ENCODE measurements at regions not wholly inside any gene's neighbourhood (a gene's known extent, or its start where the extent isn't known, plus 50 kb on each side); places are given as distances from the start of the nearest gene placed in this dataset.
A peak's percentile ranks its signal among the peaks of the same experiment; 100 is the strongest.

DNA sequence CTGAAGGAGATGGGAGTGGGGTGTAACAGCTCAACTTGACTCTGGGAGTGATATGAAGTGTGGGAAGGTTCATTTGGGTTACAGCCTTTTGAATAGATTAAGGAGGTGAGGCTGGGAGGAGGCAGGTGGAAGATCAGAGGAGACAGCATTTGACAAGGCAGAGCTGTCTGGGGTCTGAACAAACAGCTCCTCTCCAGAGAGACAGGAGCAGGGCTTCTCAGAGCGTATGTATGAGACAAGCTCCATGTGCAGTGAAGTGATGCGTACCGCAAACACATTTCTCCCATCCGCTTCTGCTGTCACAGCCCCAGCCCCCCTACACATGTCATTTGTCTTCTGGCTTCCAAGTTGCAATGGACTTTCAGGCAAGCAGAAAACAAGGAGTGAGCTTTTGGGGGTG lies 137.1 kb upstream of the E2F8 start:
- no peak for FAIRE-seq
- H3K36me3 ChIP-seq (ENCODE audit: control insufficient read depth, insufficient read depth, low read length), result no peaks in the 10 kb centered on the region

DNA sequence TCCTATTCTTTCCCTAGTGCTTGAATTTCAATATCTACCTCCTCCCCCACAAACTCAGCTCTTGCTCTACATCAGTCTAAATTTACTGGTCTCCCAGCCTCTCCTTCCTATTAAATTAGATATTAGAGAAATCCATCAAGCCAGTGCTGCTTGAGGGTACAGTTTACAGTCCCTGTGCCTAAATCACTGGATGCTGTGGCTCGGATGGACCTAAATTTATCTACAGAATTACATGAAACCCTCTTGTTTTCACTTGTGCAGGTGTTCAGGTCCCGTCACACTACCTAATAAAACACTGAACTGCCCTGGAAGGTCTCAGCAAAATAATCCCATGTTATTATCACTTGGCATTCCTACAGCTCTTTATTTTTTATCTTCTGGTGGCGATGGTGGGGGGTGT lies 134.7 kb upstream of the E2F8 start:
- FAIRE-seq (no peak), DNase-seq (ENCODE audit: low read depth) (no peak)
- no peaks in the 10 kb centered on the region for H3K36me3 ChIP-seq (ENCODE audit: control insufficient read depth, insufficient read depth, low read length)
- TF ChIP-seq, protein P1, sequence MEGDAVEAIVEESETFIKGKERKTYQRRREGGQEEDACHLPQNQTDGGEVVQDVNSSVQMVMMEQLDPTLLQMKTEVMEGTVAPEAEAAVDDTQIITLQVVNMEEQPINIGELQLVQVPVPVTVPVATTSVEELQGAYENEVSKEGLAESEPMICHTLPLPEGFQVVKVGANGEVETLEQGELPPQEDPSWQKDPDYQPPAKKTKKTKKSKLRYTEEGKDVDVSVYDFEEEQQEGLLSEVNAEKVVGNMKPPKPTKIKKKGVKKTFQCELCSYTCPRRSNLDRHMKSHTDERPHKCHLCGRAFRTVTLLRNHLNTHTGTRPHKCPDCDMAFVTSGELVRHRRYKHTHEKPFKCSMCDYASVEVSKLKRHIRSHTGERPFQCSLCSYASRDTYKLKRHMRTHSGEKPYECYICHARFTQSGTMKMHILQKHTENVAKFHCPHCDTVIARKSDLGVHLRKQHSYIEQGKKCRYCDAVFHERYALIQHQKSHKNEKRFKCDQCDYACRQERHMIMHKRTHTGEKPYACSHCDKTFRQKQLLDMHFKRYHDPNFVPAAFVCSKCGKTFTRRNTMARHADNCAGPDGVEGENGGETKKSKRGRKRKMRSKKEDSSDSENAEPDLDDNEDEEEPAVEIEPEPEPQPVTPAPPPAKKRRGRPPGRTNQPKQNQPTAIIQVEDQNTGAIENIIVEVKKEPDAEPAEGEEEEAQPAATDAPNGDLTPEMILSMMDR (IDR thresholded peaks at IDR 0.05; ENCODE audit: insufficient read depth, low read length, severe bottlenecking), result no peak
- no peak overlapping the region for H3K4me3 ChIP-seq (ENCODE audit: low read depth, low read length)
- H3K27me3 ChIP-seq (ENCODE audit: control insufficient read depth, insufficient read depth, low read length), result no peaks in the 10 kb centered on the region

More for the DNA sequence above, 137.1 kb upstream of the E2F8 start:
- Histone ChIP-seq H3K27me3 (ENCODE audit: control insufficient read depth, insufficient read depth, low read length) (no peaks in the 10 kb centered on the region), H3K4me3 (ENCODE audit: low read depth, low read length) (no peak overlapping the region)
- TF ChIP-seq, protein P1 (IDR thresholded peaks at IDR 0.05; ENCODE audit: insufficient read depth, low read length, severe bottlenecking), result no peak
- no peak for DNase-seq (ENCODE audit: low read depth)

DNA sequence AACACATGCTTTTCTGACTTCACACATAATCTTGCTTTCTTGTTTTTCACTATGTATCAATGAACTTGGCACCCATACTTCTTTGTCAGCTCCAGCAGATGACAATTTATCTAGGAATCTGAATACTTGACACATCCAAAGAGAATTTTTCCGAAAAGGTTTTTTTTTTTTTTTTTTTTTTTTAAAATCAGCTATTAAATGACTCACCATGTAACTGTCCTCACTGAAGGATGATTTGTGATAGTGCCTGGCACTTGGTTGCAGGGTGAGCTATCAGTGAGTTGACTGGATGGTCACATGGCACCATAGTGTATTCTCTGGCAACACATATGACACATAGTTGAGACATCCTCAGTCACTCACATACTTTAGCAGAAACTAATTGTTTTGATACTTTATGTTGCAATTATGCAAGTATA lies 133.4 kb upstream of the E2F8 start:
- Histone ChIP-seq H3K27me3 (ENCODE audit: control insufficient read depth, insufficient read depth, low read length) (no peaks in the 10 kb centered on the region), H3K4me3 (ENCODE audit: low read depth, low read length) (no peak overlapping the region), H3K36me3 (ENCODE audit: control insufficient read depth, insufficient read depth, low read length) (no peaks in the 10 kb centered on the region)
- TF ChIP-seq, protein P1 (IDR thresholded peaks at IDR 0.05; ENCODE audit: insufficient read depth, low read length, severe bottlenecking), result no peak
- peak; percentile 92 for DNase-seq (ENCODE audit: low read depth)
- FAIRE-seq, result no peak

DNA sequence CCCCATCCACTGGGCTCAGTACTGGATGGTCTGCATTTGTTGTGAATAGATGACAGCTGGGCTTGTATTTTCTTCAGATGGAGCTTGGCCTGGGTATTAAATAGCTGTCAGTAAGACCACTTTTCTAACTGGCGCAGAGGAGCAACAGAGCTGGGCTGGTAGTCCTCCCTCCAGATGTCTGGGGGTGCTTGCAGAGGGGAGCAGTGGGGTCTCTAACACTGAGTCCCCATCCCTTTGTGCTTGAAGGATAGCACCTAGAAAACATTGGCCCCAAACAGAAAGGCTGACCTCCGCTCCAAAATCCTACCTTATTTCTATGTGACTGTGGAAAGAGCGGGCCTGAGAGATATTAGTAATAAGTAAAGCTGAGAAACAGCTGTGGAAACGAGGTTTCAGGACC lies 131.6 kb upstream of the E2F8 start:
- H3K4me3 ChIP-seq (ENCODE audit: low read depth, low read length), result no peak overlapping the region
- no peak for FAIRE-seq
- TF ChIP-seq, protein P1 (IDR thresholded peaks at IDR 0.05; ENCODE audit: insufficient read depth, low read length, severe bottlenecking), result no peak

DNA sequence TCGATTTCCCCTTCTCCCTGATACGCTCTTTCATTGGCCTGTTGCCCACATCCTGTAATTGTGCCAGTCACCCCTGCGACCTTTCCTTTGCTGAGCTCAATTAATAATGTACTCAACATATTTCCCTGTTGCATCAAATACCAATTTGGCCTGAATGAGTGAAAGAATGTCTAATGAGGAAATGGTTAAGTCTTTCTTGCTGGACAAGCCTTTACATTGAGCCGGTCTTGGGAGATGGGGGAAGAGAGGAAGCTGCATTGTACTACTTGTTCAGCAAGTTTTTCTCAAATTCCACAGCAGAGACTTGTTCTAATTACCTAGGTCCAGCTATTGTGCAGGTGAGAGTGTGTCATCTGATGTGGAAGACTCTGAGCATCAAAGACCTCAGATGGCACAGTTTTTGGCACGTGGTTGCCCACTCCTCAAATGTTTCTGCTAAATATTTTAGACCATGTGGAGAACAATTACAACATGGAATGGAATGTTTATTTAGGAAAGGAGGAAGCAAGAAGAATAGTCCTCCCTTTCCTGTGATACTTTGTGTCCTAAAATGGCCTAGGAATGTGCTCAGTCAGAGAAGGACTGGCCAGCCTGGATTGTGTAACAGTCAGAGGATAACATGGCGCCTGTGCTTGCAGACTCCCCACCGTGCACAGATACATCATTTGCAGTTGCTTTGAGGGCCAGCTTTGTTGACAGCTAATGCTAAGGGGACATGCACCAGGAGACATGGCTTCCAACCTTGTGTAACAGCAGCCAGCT lies 129.5 kb upstream of the E2F8 start:
- FAIRE-seq (peak; percentile 93), DNase-seq (ENCODE audit: low read depth) (peak; percentile 83)
- Histone ChIP-seq H3K36me3 (ENCODE audit: control insufficient read depth, insufficient read depth, low read length) (no peaks in the 10 kb centered on the region), H3K27me3 (ENCODE audit: control insufficient read depth, insufficient read depth, low read length) (no peaks in the 10 kb centered on the region), H3K4me3 (ENCODE audit: low read depth, low read length) (no peak overlapping the region)
- TF ChIP-seq, protein P1 (IDR thresholded peaks at IDR 0.05; ENCODE audit: insufficient read depth, low read length, severe bottlenecking), result no peak

More for the DNA sequence above, 131.6 kb upstream of the E2F8 start:
- H3K27me3 ChIP-seq (ENCODE audit: control insufficient read depth, insufficient read depth, low read length), result no peaks in the 10 kb centered on the region
- DNase-seq (ENCODE audit: low read depth), result no peak
- no peaks in the 10 kb centered on the region for H3K36me3 ChIP-seq (ENCODE audit: control insufficient read depth, insufficient read depth, low read length)
